ENCODE measurements at regions not wholly inside any gene's neighbourhood (a gene's known extent, or its start where the extent isn't known, plus 50 kb on each side); places are given as distances from the start of the nearest gene placed in this dataset.
"Not testable (repeated sequence)": the region's sequence is repeated elsewhere in the genome, so short reads cannot be mapped to it uniquely, and the experiment has no call there.

DNA sequence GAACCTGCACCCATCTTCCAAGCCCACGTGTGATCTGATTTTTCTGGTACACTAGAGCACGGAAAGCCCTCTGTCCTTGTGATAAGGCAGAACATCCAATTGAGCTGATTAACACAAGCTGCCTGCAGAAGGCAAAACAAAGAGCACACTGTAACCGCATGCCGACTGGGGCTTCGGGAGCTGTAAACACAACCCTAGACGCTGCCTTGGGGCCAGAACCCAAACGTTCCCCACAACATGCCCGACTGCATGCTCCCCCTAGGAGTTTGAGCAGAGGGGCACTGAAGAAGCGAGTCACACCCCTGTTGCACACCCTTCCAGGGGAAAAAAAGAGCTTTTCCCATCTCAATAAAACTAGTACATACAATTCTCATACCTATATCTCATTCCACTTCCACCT is 470.7 kb downstream of the HTR1B start:
- H3K9me3 Mint-ChIP-seq, result peaks cover 2 to 24% (median 10%) of the 10 kb centered on the region in 8 donors
- H3K4me3 ChIP-seq (ENCODE audit: low read length in 2 of 2), result no peak overlapping the region
- no peak overlapping the region for H3K27ac Mint-ChIP-seq
- no peaks in the 10 kb centered on the region for H3K9me3 ChIP-seq (ENCODE audit: control insufficient read depth in 1 of 2, low read length in 2 of 2)
- intact Hi-C loops (cut with micrococcal nuclease), result no loop called here
- CTCF ChIA-PET (ENCODE audit: partially characterized antibody), result no interaction called here
- no peaks in the 10 kb centered on the region for H3K4me1 ChIP-seq (ENCODE audit: insufficient read depth, low read length)
- no peaks in the 10 kb centered on the region for H3K4me1 Mint-ChIP-seq
- no peaks in the 10 kb centered on the region for H3K36me3 ChIP-seq (ENCODE audit: insufficient read depth, low read length)
- no peak overlapping the region for H3K27ac ChIP-seq (ENCODE audit: low read depth, low read length)
- H3K36me3 Mint-ChIP-seq, result no peaks in the 10 kb centered on the region
- no peaks in the 10 kb centered on the region for H3K27me3 Mint-ChIP-seq
- no peak overlapping the region for H3K4me3 Mint-ChIP-seq
- no peak for DNase-seq
- POLR2A ChIA-PET (ENCODE audit: partially characterized antibody), result no interaction called here
- H3K27me3 ChIP-seq (ENCODE audit: insufficient read depth, low read length), result no peaks in the 10 kb centered on the region

DNA sequence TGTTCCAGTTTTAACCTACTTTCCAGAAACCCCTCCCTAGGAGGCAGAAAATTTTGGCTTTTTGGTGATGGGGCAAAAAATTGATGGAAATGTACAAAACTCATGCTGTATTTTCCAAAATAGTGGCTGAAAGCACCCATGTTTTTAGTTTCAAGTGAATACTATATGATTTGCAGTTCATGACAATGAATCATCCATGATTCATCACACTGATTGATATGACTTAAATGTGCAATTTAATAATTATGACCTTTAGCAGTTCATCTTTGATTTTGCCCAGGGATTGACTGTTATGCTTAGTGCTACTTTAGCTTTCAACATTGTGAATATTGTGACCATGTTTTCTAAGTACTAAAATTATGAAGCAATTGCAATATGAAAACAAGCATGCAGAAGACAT is 478.7 kb downstream of the HTR1B start:
- H3K27ac Mint-ChIP-seq, result no peak overlapping the region
- no peaks in the 10 kb centered on the region for H3K4me1 Mint-ChIP-seq

DNA sequence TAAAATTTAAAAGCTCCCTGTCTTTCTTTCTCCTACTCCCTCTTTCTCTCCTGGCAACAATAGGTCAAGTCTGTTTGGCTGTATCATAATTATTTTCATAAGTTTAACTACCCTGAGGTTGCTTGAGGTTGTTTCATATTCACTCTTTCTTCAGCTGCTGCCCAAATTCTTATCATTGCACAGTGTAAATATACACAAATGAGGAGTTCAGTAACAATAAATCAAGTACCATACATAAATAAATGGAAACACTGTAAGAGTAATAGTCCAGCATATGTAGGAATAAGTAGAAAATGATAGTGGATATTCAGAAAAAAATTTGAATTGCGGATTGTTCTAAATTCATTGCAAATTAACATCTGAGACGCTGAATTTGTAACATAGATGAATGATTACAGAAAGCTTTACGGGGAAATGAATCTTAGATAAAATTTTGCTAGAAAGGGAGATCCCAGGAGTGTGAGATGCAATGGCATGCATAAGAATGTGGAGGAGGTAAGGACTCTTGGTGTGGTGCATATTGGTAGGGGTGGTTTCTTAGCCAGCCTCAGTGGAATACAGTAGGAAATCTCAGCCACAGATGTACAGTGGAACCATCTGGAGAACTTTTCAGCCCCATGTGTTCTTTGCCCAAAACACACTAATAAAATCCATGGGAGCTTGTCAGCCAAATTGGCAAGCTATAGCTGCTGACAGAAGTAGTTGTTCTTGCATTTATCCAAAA is 480.7 kb downstream of the HTR1B start:
- H3K36me3 Mint-ChIP-seq, result no peaks in the 10 kb centered on the region
- POLR2A ChIA-PET (ENCODE audit: partially characterized antibody), result no interaction called here
- no peaks in the 10 kb centered on the region for H3K27me3 Mint-ChIP-seq
- H3K4me3 ChIP-seq (ENCODE audit: low read length in 2 of 2), result no peak overlapping the region
- intact Hi-C loops (cut with micrococcal nuclease), result no loop called here
- no peak for DNase-seq
- no peaks in the 10 kb centered on the region for H3K4me1 ChIP-seq (ENCODE audit: insufficient read depth, low read length)
- H3K9me3 ChIP-seq (ENCODE audit: control insufficient read depth in 1 of 2, low read length in 2 of 2), result no peaks in the 10 kb centered on the region
- CTCF ChIA-PET (ENCODE audit: partially characterized antibody), result no interaction called here
- H3K4me3 Mint-ChIP-seq, result no peak overlapping the region
- peaks cover 0 to 10% (median 3%) of the 10 kb centered on the region in 8 donors for H3K9me3 Mint-ChIP-seq
- no peak overlapping the region for H3K27ac ChIP-seq (ENCODE audit: low read depth, low read length)
- no peaks in the 10 kb centered on the region for H3K27me3 ChIP-seq (ENCODE audit: insufficient read depth, low read length)
- no peaks in the 10 kb centered on the region for H3K4me1 Mint-ChIP-seq
- H3K36me3 ChIP-seq (ENCODE audit: insufficient read depth, low read length), result no peaks in the 10 kb centered on the region
- no peak overlapping the region for H3K27ac Mint-ChIP-seq

More for the DNA sequence above, 478.7 kb downstream of the HTR1B start:
- H3K9me3 ChIP-seq (ENCODE audit: control insufficient read depth in 1 of 2, low read length in 2 of 2), result no peaks in the 10 kb centered on the region
- Mint-ChIP-seq H3K36me3 (no peaks in the 10 kb centered on the region), H3K9me3 (peaks cover 0 to 15% (median 5%) of the 10 kb centered on the region in 8 donors), H3K4me3 (no peak overlapping the region), H3K27me3 (no peaks in the 10 kb centered on the region)
- H3K27me3 ChIP-seq (ENCODE audit: insufficient read depth, low read length), result no peaks in the 10 kb centered on the region
- H3K4me1 ChIP-seq (ENCODE audit: insufficient read depth, low read length), result no peaks in the 10 kb centered on the region
- CTCF ChIA-PET (ENCODE audit: partially characterized antibody), result no interaction called here
- no peak overlapping the region for H3K4me3 ChIP-seq (ENCODE audit: low read length in 2 of 2)
- POLR2A ChIA-PET (ENCODE audit: partially characterized antibody), result no interaction called here
- no peaks in the 10 kb centered on the region for H3K36me3 ChIP-seq (ENCODE audit: insufficient read depth, low read length)
- H3K27ac ChIP-seq (ENCODE audit: low read depth, low read length), result no peak overlapping the region
- intact Hi-C loops (cut with micrococcal nuclease), result no loop called here
- DNase-seq, result no peak

DNA sequence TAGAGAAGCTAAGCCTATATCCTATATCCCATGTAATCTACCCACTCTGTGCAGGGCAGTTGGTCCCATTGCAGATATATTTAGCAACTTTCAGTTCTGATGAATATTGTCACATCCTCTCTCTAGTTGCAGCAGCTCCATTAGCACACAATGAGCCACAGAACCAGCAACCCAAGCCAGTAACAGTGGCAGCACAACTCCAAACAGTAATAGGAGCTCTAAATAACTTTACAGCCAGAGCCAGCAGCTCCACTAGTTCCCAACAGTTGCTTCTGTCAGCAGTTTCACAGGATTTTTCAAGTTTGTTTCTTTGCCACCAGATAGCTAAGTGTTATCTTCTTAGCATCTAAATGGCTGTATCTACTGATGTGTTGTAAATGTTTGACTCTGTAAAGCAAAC is 490.8 kb downstream of the HTR1B start:
- ChIA-PET CTCF (ENCODE audit: partially characterized antibody) (interaction anchor here (0.7 kb wide), 1 partner anchor 271 kb away, joined by 3 read pairs; no protein-coding TSS in a partner anchor), POLR2A (ENCODE audit: partially characterized antibody) (no interaction called here)
- no peaks in the 10 kb centered on the region for H3K36me3 ChIP-seq (ENCODE audit: insufficient read depth, low read length)
- no peak for DNase-seq
- Mint-ChIP-seq H3K27me3 (no peaks in the 10 kb centered on the region), H3K9me3 (peaks cover 0 to 14% (median 5%) of the 10 kb centered on the region in 8 donors), H3K27ac (no peak overlapping the region), H3K4me3 (no peak overlapping the region), H3K36me3 (no peaks in the 10 kb centered on the region), H3K4me1 (no peaks in the 10 kb centered on the region)
- no peaks in the 10 kb centered on the region for H3K9me3 ChIP-seq (ENCODE audit: control insufficient read depth in 1 of 2, low read length in 2 of 2)
- no peak overlapping the region for H3K4me3 ChIP-seq (ENCODE audit: low read length in 2 of 2)
- H3K27ac ChIP-seq (ENCODE audit: low read depth, low read length), result no peak overlapping the region
- intact Hi-C loops (cut with micrococcal nuclease), result no loop called here
- H3K4me1 ChIP-seq (ENCODE audit: insufficient read depth, low read length), result no peaks in the 10 kb centered on the region
- H3K27me3 ChIP-seq (ENCODE audit: insufficient read depth, low read length), result no peaks in the 10 kb centered on the region

DNA sequence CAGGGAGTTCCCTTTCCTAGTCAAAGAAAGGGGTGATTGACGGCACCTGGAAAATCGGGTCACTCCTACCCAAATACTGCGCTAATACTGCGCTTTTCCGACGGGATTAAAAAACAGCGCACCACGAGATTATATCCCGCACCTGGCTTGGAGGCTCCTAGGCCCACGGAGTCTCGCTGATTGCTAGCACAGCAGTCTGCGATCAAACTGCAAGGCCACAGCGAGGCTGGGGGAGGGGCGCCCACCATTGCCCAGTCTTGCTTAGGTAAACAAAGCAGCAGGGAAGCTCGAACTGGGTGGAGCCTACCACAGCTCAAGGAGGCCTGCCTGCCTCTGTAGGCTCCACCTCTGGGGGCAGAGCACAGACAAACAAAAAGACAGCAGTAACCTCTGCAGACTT is 504.1 kb downstream of the HTR1B start:
- H3K27ac Mint-ChIP-seq; H3K36me3 ChIP-seq (ENCODE audit: insufficient read depth, low read length); H3K36me3 Mint-ChIP-seq; H3K27me3 ChIP-seq (ENCODE audit: insufficient read depth, low read length); H3K9me3 ChIP-seq (ENCODE audit: control insufficient read depth in 1 of 2, low read length in 2 of 2); intact Hi-C loops (cut with micrococcal nuclease); H3K4me1 ChIP-seq (ENCODE audit: insufficient read depth, low read length); H3K27ac ChIP-seq (ENCODE audit: low read depth, low read length); CTCF ChIA-PET (ENCODE audit: partially characterized antibody); H3K27me3 Mint-ChIP-seq; H3K4me1 Mint-ChIP-seq; H3K4me3 Mint-ChIP-seq; DNase-seq; POLR2A ChIA-PET (ENCODE audit: partially characterized antibody); H3K4me3 ChIP-seq (ENCODE audit: low read length in 2 of 2): not testable (repeated sequence)
- H3K9me3 Mint-ChIP-seq, result peaks cover 3 to 13% (median 10%) of the 10 kb centered on the region in 8 donors

DNA sequence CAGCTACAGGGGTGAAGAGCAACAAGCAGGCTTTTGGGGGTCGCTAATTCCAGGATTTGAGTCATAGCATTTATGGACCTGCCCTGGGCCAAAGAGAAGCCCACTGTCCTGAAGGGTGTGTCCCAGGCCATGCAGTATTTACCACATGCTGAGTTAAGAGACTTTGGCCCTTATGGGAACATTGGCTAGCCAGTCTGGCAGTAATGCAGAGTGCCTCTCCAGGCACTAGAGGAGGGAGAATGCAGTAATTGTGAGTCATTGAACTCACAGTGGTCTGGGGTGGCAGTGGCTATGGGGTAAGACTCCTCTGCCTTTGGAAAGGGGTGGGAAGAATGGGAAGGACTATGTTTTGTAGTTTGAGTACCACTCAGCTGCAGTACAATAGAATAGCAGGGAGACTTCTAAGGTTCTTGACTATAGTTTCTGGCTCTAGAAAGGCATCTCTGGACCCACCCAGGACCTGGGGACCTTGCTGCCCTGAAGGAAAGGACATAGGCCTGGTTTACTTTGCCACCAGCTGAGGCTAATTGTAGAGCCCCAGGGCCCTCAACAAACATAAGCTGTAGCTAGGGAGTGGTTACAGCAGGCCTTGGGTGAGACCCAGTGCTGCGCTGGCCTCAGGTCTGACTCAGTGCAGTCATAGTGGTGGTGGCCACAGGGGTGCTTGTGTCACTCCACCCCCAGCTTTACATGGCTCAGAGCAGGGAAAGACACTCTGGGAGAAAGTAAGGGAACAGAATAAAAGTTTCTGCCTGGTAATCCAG is 520.9 kb downstream of the HTR1B start:
- Mint-ChIP-seq H3K36me3 (no peaks in the 10 kb centered on the region), H3K4me3 (no peak overlapping the region), H3K4me1 (no peaks in the 10 kb centered on the region), H3K27me3 (no peaks in the 10 kb centered on the region), H3K27ac (no peak overlapping the region), H3K9me3 (peaks cover 0 to 23% (median 11%) of the 10 kb centered on the region in 8 donors)
- H3K27me3 ChIP-seq (ENCODE audit: insufficient read depth, low read length), result no peaks in the 10 kb centered on the region
- no peak overlapping the region for H3K27ac ChIP-seq (ENCODE audit: low read depth, low read length)
- ChIA-PET POLR2A (ENCODE audit: partially characterized antibody) (no interaction called here), CTCF (ENCODE audit: partially characterized antibody) (no interaction called here)
- no peak overlapping the region for H3K4me3 ChIP-seq (ENCODE audit: low read length in 2 of 2)
- intact Hi-C loops (cut with micrococcal nuclease), result no loop called here
- no peaks in the 10 kb centered on the region for H3K36me3 ChIP-seq (ENCODE audit: insufficient read depth, low read length)
- no peaks in the 10 kb centered on the region for H3K9me3 ChIP-seq (ENCODE audit: control insufficient read depth in 1 of 2, low read length in 2 of 2)
- no peak for DNase-seq
- H3K4me1 ChIP-seq (ENCODE audit: insufficient read depth, low read length), result no peaks in the 10 kb centered on the region

DNA sequence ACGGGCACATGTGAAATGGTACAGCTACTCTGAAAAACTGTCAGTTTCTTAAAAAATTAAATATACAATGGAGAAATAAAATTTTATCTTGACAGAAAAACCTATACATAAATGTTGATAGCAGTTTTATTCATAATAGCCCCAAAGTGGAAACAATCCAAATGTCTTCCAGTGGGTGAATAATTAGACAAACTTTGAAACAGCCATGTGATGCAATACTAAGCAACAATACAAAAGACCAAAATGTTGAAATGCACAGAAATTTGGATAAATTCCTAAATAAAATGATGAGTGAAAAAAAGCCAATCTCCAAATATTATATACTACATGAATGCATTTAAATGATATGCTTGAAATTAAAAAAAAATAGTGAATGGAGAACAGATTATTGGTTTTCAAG is 523.1 kb downstream of the HTR1B start:
- Mint-ChIP-seq H3K36me3 (no peaks in the 10 kb centered on the region), H3K4me3 (no peak overlapping the region), H3K4me1 (no peaks in the 10 kb centered on the region), H3K9me3 (peaks cover 0 to 16% (median 11%) of the 10 kb centered on the region in 8 donors), H3K27me3 (no peaks in the 10 kb centered on the region), H3K27ac (no peak overlapping the region)
- Histone ChIP-seq H3K36me3 (ENCODE audit: insufficient read depth, low read length) (no peaks in the 10 kb centered on the region), H3K27me3 (ENCODE audit: insufficient read depth, low read length) (no peaks in the 10 kb centered on the region), H3K4me1 (ENCODE audit: insufficient read depth, low read length) (no peaks in the 10 kb centered on the region), H3K27ac (ENCODE audit: low read depth, low read length) (no peak overlapping the region), H3K9me3 (ENCODE audit: control insufficient read depth in 1 of 2, low read length in 2 of 2) (no peaks in the 10 kb centered on the region), H3K4me3 (ENCODE audit: low read length in 2 of 2) (no peak overlapping the region)
- DNase-seq, result no peak
- intact Hi-C loops (cut with micrococcal nuclease), result no loop called here
- POLR2A ChIA-PET (ENCODE audit: partially characterized antibody), result no interaction called here
- CTCF ChIA-PET (ENCODE audit: partially characterized antibody), result no interaction called here

Data from CD4-positive, alpha-beta memory T cell (primary cell).